ENCODE measurements at regions not wholly inside any gene's neighbourhood (a gene's known extent, or its start where the extent isn't known, plus 50 kb on each side); places are given as distances from the start of the nearest gene placed in this dataset.

DNA sequence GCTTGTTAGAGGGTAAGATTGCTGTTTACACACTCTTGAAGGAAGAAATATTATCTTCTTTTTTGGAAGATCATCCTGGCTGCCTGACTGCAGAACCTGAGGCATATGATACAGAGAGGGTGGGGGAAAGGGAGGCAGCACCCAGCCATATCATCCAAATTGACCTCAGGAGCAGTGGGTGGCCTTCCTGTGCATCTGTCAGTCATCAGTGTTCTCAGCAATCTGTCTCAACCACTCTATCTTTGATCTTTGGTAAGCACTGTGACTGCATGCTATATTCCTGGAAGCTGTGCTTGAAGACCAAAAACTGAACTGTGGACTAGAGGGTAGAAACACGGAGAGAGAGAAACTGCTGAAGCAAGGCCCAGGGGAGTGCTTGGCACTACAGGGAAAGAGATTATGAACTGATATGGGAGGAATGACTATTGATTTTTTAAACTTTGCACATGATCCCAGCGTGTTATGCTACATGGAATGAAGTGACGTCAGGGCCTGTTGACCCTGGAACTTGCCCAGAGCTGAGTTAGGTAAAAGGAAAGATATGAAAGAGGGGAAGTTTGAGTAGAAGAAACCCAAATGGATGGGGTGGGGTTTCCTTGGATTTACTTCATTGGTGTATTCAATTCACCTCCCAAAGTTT is 171.5 kb downstream of the ASCL1 start:
- TF ChIP-seq ADNP (CRISPR knock-in tag; IDR thresholded peaks at IDR 0.05) (no peak), PITX1 (CRISPR knock-in tag; IDR thresholded peaks at IDR 0.05) (no peak)
- TF ChIP-seq, protein P1, sequence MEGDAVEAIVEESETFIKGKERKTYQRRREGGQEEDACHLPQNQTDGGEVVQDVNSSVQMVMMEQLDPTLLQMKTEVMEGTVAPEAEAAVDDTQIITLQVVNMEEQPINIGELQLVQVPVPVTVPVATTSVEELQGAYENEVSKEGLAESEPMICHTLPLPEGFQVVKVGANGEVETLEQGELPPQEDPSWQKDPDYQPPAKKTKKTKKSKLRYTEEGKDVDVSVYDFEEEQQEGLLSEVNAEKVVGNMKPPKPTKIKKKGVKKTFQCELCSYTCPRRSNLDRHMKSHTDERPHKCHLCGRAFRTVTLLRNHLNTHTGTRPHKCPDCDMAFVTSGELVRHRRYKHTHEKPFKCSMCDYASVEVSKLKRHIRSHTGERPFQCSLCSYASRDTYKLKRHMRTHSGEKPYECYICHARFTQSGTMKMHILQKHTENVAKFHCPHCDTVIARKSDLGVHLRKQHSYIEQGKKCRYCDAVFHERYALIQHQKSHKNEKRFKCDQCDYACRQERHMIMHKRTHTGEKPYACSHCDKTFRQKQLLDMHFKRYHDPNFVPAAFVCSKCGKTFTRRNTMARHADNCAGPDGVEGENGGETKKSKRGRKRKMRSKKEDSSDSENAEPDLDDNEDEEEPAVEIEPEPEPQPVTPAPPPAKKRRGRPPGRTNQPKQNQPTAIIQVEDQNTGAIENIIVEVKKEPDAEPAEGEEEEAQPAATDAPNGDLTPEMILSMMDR (CRISPR knock-in tag; IDR thresholded peaks at IDR 0.05), result no peak
